GM23248 (cell line): ENCODE measurements at regions not wholly inside any gene's neighbourhood (a gene's known extent, or its start where the extent isn't known, plus 50 kb on each side); places are given as distances from the start of the nearest gene placed in this dataset.

Experiments
- DNase-seq: peaks from one replicate; pipeline ENCODE4 v3.0.0-alpha.2; 2015
- H2AFZ ChIP-seq: fragments of 200-600 bp; sonication (generic); 2 replicates; pipeline ENCODE4 v1.6.1; 2016; ENCODE audit warnings: antibody characterized with exemption
- H3F3A ChIP-seq: fragments of 200-600 bp; sonication (generic); 2 replicates; pipeline ENCODE4 v1.6.1; 2016; ENCODE audit warnings: mild to moderate bottlenecking, antibody characterized with exemption, mixed run types; ENCODE audit not compliant: insufficient read depth
- H3K27ac ChIP-seq: fragments of 200-600 bp; sonication (generic); 2 replicates; pipeline ENCODE4 v1.5.1; 2016; ENCODE audit warnings: mild to moderate bottlenecking
- H3K27me3 ChIP-seq: fragments of 200-600 bp; sonication (generic); replicated peaks from 2 replicates; pipeline ENCODE4 v1.6.1; 2016; ENCODE audit warnings: mild to moderate bottlenecking; ENCODE audit not compliant: insufficient read depth
- H3K36me3 ChIP-seq: fragments of 200-600 bp; sonication (generic); 2 replicates; pipeline ENCODE4 v1.6.1; 2016; ENCODE audit warnings: low read depth, mild to moderate bottlenecking
- H3K4me1 ChIP-seq: fragments of 200-600 bp; sonication (generic); 2 replicates; pipeline ENCODE4 v1.6.1; 2016; ENCODE audit warnings: mild to moderate bottlenecking; ENCODE audit not compliant: insufficient read depth
- H3K4me2 ChIP-seq: fragments of 200-600 bp; sonication (generic); one replicate; pipeline ENCODE4 v1.6.1; 2016; ENCODE audit warnings: mild to moderate bottlenecking; ENCODE audit not compliant: unreplicated experiment
- H3K4me3 ChIP-seq: fragments of 200-600 bp; sonication (generic); 2 replicates; pipeline ENCODE4 v1.5.1; 2016; ENCODE audit warnings: mild to moderate bottlenecking
- H3K79me2 ChIP-seq: fragments of 200-600 bp; sonication (generic); 2 replicates; pipeline ENCODE4 v1.6.1; 2016; ENCODE audit warnings: mild to moderate bottlenecking; ENCODE audit not compliant: insufficient read depth
- H3K9ac ChIP-seq: fragments of 200-600 bp; sonication (generic); 2 replicates; pipeline ENCODE4 v1.6.1; 2016; ENCODE audit warnings: mild to moderate bottlenecking
- H3K9me2 ChIP-seq: fragments of 200-600 bp; sonication (generic); 2 replicates; pipeline ENCODE4 v1.6.1; 2016; ENCODE audit warnings: mixed run types, mild to moderate bottlenecking, moderate library complexity; ENCODE audit not compliant: insufficient read depth
- H3K9me3 ChIP-seq: fragments of 200-600 bp; sonication (generic); one replicate; pipeline ENCODE4 v1.6.1; 2017; ENCODE audit warnings: low read depth
- H4K20me1 ChIP-seq: fragments of 200-600 bp; sonication (generic); 2 replicates; pipeline ENCODE4 v1.6.0; 2016; ENCODE audit not compliant: insufficient read depth
- EZH2 ChIP-seq: fragments of 200-600 bp; sonication (generic); IDR thresholded peaks from 2 replicates; pipeline ENCODE4 v1.6.1; 2018; ENCODE audit warnings: antibody characterized with exemption, mild to moderate bottlenecking; ENCODE audit not compliant: insufficient read depth, poor library complexity, severe bottlenecking
- EZH2phosphoT487 ChIP-seq: fragments of 200-600 bp; sonication (generic); IDR thresholded peaks from 2 replicates; pipeline ENCODE4 v1.6.1; 2018; ENCODE audit warnings: antibody characterized with exemption, moderate library complexity, mild to moderate bottlenecking, low read depth; ENCODE audit not compliant: insufficient read depth
- WGBS, 2 experiments: methylation state at CpG; one replicate each; pipeline ENCODE4 v1.1.6; 2015 to 2017; ENCODE audit warnings: low lambda C conversion rate in 2 of 2, low coverage in 1 of 2; ENCODE audit errors: missing lambda C conversion rate in 2 of 2; 5-methylcytosine and 5-hydroxymethylcytosine counted together
- in situ Hi-C: fragments of 300-500 bp; cut with MboI; formaldehyde crosslinking; loops from 2 replicates; pipeline ENCODE4 v1.15.0; 2020

DNA sequence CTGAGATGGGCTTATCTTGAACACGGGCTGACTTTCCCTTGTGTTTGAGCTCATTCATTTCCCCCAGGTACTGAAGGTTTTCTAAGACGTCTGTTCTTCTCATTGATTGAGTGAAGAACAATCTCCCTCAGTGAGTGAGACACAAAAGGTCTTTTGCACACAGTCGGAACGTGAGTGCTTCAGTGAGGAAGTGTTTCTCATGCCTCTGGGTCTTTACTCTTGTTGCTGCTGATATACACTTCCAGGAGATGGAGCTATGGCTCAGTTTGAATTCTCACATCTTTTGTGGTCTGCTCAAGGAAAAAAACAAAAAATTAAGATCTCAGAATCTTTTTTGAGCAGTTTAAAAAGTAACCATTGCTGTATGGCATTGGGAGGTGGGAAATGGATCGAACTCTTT, 981.9 kb upstream of the TENM3 start:
- no peak overlapping the region for H3K27ac ChIP-seq
- H3K27me3 ChIP-seq, result no peaks in the 10 kb centered on the region
- no peak overlapping the region for H3K4me3 ChIP-seq
- 9 to 16% methylated on average over 5 of the region's 5 CpGs for WGBS, 2 experiments
- no peaks in the 10 kb centered on the region for H3K9me3 ChIP-seq
- H3F3A ChIP-seq, result no peaks in the 10 kb centered on the region
- no peaks in the 10 kb centered on the region for H4K20me1 ChIP-seq
- in situ Hi-C loops, result no loop called here
- H3K79me2 ChIP-seq, result no peaks in the 10 kb centered on the region
- no peak for DNase-seq
- no peaks in the 10 kb centered on the region for H3K4me1 ChIP-seq
- H3K4me2 ChIP-seq, result no peak overlapping the region
- H2AFZ ChIP-seq, result no peak overlapping the region
- no peak for TF ChIP-seq EZH2
- no peak for TF ChIP-seq EZH2phosphoT487
- no peaks in the 10 kb centered on the region for H3K36me3 ChIP-seq
- no peaks in the 10 kb centered on the region for H3K9me2 ChIP-seq
- no peak overlapping the region for H3K9ac ChIP-seq

GRCh38 chr4:181264893-181265292, 978.3 kb upstream of the TENM3 start:
- H3K4me2 ChIP-seq, result no peak overlapping the region
- no peak overlapping the region for H3K27ac ChIP-seq
- H3K27me3 ChIP-seq, result no peaks in the 10 kb centered on the region
- H3K9ac ChIP-seq, result no peak overlapping the region
- TF ChIP-seq EZH2phosphoT487, result no peak
- TF ChIP-seq EZH2, result no peak
- 9 to 16% methylated on average over 9 of the region's 9 CpGs for WGBS, 2 experiments
- H3F3A ChIP-seq, result no peaks in the 10 kb centered on the region
- H3K4me3 ChIP-seq, result no peak overlapping the region
- H2AFZ ChIP-seq, result no peak overlapping the region
- no peaks in the 10 kb centered on the region for H4K20me1 ChIP-seq
- H3K79me2 ChIP-seq, result no peaks in the 10 kb centered on the region
- no peaks in the 10 kb centered on the region for H3K4me1 ChIP-seq
- H3K36me3 ChIP-seq, result no peaks in the 10 kb centered on the region
- in situ Hi-C loops, result no loop called here
- H3K9me2 ChIP-seq, result no peaks in the 10 kb centered on the region
- H3K9me3 ChIP-seq, result no peaks in the 10 kb centered on the region
- DNase-seq, result no peak

DNA sequence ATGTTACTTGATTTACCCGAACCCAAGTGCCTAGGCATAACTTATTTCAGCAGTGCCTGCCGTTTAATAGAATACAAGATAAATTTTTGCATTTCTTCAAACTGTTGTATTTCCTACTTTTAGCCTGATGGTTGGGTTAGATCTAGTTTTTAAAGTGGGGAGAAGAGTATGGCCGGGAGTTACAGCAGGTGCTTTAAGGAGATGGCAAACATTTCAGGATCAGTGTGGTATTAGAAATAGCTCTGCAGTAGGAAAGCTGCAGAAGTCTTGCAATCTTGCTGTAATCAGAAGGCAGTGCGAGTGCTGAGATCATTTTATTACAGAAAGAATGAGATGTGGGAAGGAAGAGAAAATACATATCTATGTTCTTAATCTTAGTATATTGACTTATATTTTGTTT, 977.8 kb upstream of the TENM3 start:
- no peaks in the 10 kb centered on the region for H3K4me1 ChIP-seq
- no peaks in the 10 kb centered on the region for H3K9me3 ChIP-seq
- DNase-seq, result no peak
- no peak overlapping the region for H3K4me2 ChIP-seq
- H2AFZ ChIP-seq, result no peak overlapping the region
- no peaks in the 10 kb centered on the region for H4K20me1 ChIP-seq
- no peak overlapping the region for H3K4me3 ChIP-seq
- no peaks in the 10 kb centered on the region for H3K27me3 ChIP-seq
- H3K27ac ChIP-seq, result no peak overlapping the region
- no peak overlapping the region for H3K9ac ChIP-seq
- H3F3A ChIP-seq, result no peaks in the 10 kb centered on the region
- no peaks in the 10 kb centered on the region for H3K36me3 ChIP-seq
- H3K79me2 ChIP-seq, result no peaks in the 10 kb centered on the region
- no peaks in the 10 kb centered on the region for H3K9me2 ChIP-seq
- WGBS, 2 experiments, result 15 to 19% methylated on average over 4 of the region's 4 CpGs
- in situ Hi-C loops, result no loop called here
- TF ChIP-seq EZH2, result no peak
- TF ChIP-seq EZH2phosphoT487, result no peak

DNA sequence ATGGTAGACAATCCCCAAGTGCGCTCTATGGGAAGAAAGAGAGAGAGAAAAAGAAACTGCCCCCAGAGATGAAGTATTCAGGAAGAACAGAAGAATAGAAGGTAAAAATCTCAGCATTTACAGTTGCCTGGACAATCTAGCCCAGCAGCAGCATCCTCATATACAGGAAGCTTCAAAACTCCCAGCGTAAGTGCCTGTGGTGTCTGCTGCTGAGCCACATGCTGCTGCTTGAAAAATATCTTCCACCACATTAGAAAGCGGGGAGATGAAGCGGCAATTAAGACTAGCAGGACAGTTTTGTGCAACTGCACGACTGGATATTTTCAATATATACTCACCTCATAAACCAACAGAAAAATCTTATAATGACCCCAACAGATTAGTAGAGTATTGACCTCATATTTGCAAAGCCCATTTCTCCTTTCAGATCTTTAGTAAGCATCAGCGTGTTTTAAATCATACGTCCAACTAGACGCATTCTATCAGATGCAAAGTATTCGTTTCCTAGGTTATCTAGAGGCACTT, 972.0 kb upstream of the TENM3 start:
- Histone ChIP-seq H3K36me3 (no peaks in the 10 kb centered on the region), H3K9ac (no peak overlapping the region), H3K4me2 (no peak overlapping the region), H3K79me2 (no peaks in the 10 kb centered on the region), H3K4me1 (no peaks in the 10 kb centered on the region), H3K9me3 (no peaks in the 10 kb centered on the region), H3K27ac (no peak overlapping the region), H3F3A (no peaks in the 10 kb centered on the region), H3K4me3 (no peak overlapping the region), H3K27me3 (no peaks in the 10 kb centered on the region), H2AFZ (no peak overlapping the region), H4K20me1 (no peaks in the 10 kb centered on the region), H3K9me2 (no peaks in the 10 kb centered on the region)
- in situ Hi-C loops, result no loop called here
- DNase-seq, result no peak
- 20 to 25% methylated on average over 9 of the region's 9 CpGs for WGBS, 2 experiments
- TF ChIP-seq EZH2phosphoT487 (no peak), EZH2 (no peak)

DNA sequence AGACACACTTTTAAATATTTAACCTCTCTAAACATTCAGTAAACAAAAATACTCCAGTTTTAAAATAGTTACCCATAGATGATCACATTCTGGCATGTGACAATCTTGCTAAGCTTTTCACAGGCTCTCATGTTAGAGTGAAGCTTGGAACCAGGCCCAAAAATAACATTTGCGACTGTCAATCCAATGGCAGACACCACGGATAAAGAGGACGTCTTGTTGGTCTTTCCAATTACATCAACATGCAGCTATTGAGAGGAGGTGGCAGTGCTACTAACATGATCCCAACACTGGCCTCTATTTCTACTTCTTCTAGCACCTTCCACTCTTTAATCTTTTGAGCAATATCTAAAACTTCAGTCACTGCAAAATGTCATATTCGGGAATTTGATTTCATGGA, 970.8 kb upstream of the TENM3 start:
- Histone ChIP-seq H3K36me3 (no peaks in the 10 kb centered on the region), H3K9ac (no peak overlapping the region), H3K27me3 (no peaks in the 10 kb centered on the region), H3K27ac (no peak overlapping the region), H3K4me1 (no peaks in the 10 kb centered on the region), H2AFZ (no peak overlapping the region), H3K9me2 (no peaks in the 10 kb centered on the region), H3K4me3 (no peak overlapping the region), H3K79me2 (no peaks in the 10 kb centered on the region), H4K20me1 (no peaks in the 10 kb centered on the region), H3K9me3 (no peaks in the 10 kb centered on the region), H3K4me2 (no peak overlapping the region), H3F3A (no peaks in the 10 kb centered on the region)
- DNase-seq, result no peak
- WGBS, 2 experiments, result 1 to 11% methylated on average over 4 of the region's 4 CpGs
- in situ Hi-C loops, result no loop called here
- no peak for TF ChIP-seq EZH2phosphoT487
- no peak for TF ChIP-seq EZH2
